ENCODE measurements at regions not wholly inside any gene's neighbourhood (a gene's known extent, or its start where the extent isn't known, plus 50 kb on each side); places are given as distances from the start of the nearest gene placed in this dataset.

DNA sequence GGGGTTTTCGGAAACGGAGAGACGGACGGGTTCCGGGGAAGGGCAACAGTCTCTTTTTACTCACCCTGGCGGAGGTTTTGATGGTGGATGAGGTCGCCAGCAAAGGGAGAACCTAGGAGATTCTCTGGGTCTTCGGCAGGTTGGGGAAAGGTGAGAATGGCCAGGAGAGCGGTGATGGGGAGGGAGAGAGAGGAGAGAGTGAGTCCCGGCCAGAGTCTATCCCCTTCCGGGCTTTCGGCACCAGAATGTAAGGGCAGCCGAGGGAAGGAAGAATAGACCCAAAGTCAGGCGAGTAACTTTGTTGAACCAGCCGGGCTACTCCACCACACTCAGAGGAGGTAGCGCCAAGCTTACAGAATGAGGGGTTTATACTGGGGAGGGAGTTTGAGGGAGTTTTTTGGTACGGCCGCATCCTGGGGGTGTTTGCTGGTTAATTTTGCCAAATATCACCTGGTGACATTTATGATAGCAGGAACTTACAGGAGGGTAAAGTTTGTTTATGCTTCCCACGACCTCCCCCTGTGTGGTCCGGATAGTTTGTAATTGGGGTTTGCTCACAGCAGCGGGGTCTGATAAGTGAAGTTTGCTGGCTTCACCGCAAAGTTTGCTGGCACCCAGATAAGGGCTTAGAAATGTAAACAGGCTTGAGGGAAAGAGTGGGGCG, 141.1 kb upstream of the ETV3 start:
- H3K4me3 ChIP-seq (replicated peaks in 1 of 3; ENCODE audit: low read depth in 2 of 3, low read length in 3 of 3), result no peak overlapping the region
- H4K20me1 ChIP-seq (ENCODE audit: insufficient read depth, low read length), result no peaks in the 10 kb centered on the region
- 29% methylated on average over 14 of the region's 23 CpGs for WGBS (ENCODE audit: insufficient coverage)
- H3K9me3 ChIP-seq (replicated peaks in 1 of 2; ENCODE audit: control insufficient read depth in 1 of 2, insufficient read depth in 1 of 2, low read length in 2 of 2), result no peaks in the 10 kb centered on the region
- Mint-ChIP-seq H3K36me3 (no peaks in the 10 kb centered on the region), H3K27me3 (ENCODE audit: low read depth in 3 of 3) (peaks cover 3 to 19% (median 9%) of the 10 kb centered on the region in 3 donors), H3K4me3 (peak overlapping the region in 1 of 2 donors; percentile 62), H3K27ac (no peak overlapping the region), H3K9me3 (peaks cover 0 to 5% (median 0%) of the 10 kb centered on the region in 7 donors), H3K4me1 (peaks cover 5% of the 10 kb centered on the region)
- H3K4me1 ChIP-seq (ENCODE audit: control insufficient read depth in 1 of 2, insufficient read depth in 2 of 2, low read length in 2 of 2), result no peaks in the 10 kb centered on the region
- no peak overlapping the region for H3K4me2 ChIP-seq (replicated peaks; ENCODE audit: extremely low read depth, low read length, poor library complexity, severe bottlenecking)
- H3K79me2 ChIP-seq (ENCODE audit: insufficient read depth, low read length), result no peaks in the 10 kb centered on the region
- H3K9ac ChIP-seq (ENCODE audit: insufficient read depth, low read length, poor library complexity, severe bottlenecking), result no peak overlapping the region
- intact Hi-C loops (cut with micrococcal nuclease), result no loop called here
- H3K27me3 ChIP-seq (ENCODE audit: control insufficient read depth in 2 of 2, insufficient read depth in 2 of 2, low read length in 2 of 2), result peaks cover 23 to 37% of the 10 kb centered on the region in 2 donors
- no peaks in the 10 kb centered on the region for H3K36me3 ChIP-seq (replicated peaks in 1 of 2; ENCODE audit: control insufficient read depth in 1 of 2, insufficient read depth in 2 of 2, low read length in 2 of 2)
- no peak for DNase-seq
- no peak overlapping the region for H3K27ac ChIP-seq (ENCODE audit: low read depth in 1 of 2, low read length in 2 of 2)
- TF ChIP-seq, protein P1, sequence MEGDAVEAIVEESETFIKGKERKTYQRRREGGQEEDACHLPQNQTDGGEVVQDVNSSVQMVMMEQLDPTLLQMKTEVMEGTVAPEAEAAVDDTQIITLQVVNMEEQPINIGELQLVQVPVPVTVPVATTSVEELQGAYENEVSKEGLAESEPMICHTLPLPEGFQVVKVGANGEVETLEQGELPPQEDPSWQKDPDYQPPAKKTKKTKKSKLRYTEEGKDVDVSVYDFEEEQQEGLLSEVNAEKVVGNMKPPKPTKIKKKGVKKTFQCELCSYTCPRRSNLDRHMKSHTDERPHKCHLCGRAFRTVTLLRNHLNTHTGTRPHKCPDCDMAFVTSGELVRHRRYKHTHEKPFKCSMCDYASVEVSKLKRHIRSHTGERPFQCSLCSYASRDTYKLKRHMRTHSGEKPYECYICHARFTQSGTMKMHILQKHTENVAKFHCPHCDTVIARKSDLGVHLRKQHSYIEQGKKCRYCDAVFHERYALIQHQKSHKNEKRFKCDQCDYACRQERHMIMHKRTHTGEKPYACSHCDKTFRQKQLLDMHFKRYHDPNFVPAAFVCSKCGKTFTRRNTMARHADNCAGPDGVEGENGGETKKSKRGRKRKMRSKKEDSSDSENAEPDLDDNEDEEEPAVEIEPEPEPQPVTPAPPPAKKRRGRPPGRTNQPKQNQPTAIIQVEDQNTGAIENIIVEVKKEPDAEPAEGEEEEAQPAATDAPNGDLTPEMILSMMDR (IDR thresholded peaks at IDR 0.05), result no peak
- no peak overlapping the region for H2AFZ ChIP-seq (ENCODE audit: insufficient read depth, low read depth, low read length, poor library complexity, severe bottlenecking)

DNA sequence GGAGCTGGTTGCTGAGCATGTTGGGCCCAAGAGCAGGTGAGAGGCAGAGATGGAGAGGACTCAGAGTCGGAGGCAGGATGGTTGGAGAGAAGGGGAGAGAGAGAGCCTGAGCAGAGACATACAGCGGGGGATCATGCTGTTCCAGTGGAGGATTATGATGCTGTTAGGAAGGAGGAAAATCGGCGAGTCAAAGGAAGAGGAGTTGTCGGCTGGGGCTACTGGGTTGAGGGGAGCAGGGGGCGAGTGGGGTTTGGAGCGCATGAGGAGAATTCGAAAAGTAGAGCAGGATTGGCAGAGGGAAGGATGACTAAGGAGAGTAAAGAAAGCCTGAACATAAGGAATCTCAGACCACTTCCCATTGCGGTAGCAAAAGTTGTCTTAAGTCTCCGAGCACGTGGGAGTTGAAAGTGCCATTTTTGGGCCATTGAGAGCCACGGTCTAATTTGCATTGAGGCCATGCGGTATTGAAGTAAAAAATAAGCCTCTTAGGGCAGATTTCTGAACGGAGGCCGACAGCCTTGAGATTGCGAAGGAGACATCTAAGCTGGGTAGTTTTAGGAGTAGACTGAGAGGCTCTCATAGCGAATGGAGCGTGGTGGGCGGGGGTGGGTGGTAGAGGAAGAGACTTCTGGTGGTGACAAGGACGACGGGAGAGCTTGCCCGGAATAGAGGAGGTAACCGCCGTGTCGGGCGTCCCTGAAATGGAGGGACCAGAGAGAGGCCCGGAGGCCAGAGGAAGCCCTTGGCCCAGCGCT, 140.4 kb upstream of the ETV3 start:
- TF ChIP-seq, protein P1 (IDR thresholded peaks at IDR 0.05), result no peak
- Histone ChIP-seq H3K9ac (ENCODE audit: insufficient read depth, low read length, poor library complexity, severe bottlenecking) (no peak overlapping the region), H3K79me2 (ENCODE audit: insufficient read depth, low read length) (no peaks in the 10 kb centered on the region), H3K36me3 (replicated peaks in 1 of 2; ENCODE audit: control insufficient read depth in 1 of 2, insufficient read depth in 2 of 2, low read length in 2 of 2) (no peaks in the 10 kb centered on the region), H3K4me3 (replicated peaks in 1 of 3; ENCODE audit: low read depth in 2 of 3, low read length in 3 of 3) (no peak overlapping the region), H4K20me1 (ENCODE audit: insufficient read depth, low read length) (no peaks in the 10 kb centered on the region), H3K4me2 (replicated peaks; ENCODE audit: extremely low read depth, low read length, poor library complexity, severe bottlenecking) (no peak overlapping the region), H3K4me1 (ENCODE audit: control insufficient read depth in 1 of 2, insufficient read depth in 2 of 2, low read length in 2 of 2) (no peaks in the 10 kb centered on the region), H3K27ac (ENCODE audit: low read depth in 1 of 2, low read length in 2 of 2) (no peak overlapping the region), H2AFZ (ENCODE audit: insufficient read depth, low read depth, low read length, poor library complexity, severe bottlenecking) (no peak overlapping the region), H3K9me3 (replicated peaks in 1 of 2; ENCODE audit: control insufficient read depth in 1 of 2, insufficient read depth in 1 of 2, low read length in 2 of 2) (no peaks in the 10 kb centered on the region), H3K27me3 (ENCODE audit: control insufficient read depth in 2 of 2, insufficient read depth in 2 of 2, low read length in 2 of 2) (peaks cover 21 to 36% of the 10 kb centered on the region in 2 donors)
- peaks cover 5% of the 10 kb centered on the region for H3K4me1 Mint-ChIP-seq
- H3K27ac Mint-ChIP-seq, result no peak overlapping the region
- peaks cover 0 to 5% (median 0%) of the 10 kb centered on the region in 7 donors for H3K9me3 Mint-ChIP-seq
- 62% methylated on average over 26 of the region's 28 CpGs for WGBS (ENCODE audit: insufficient coverage)
- peaks cover 3 to 17% (median 9%) of the 10 kb centered on the region in 3 donors for H3K27me3 Mint-ChIP-seq (ENCODE audit: low read depth in 3 of 3)
- DNase-seq, result no peak
- intact Hi-C loops (cut with micrococcal nuclease), result no loop called here
- no peaks in the 10 kb centered on the region for H3K36me3 Mint-ChIP-seq
- H3K4me3 Mint-ChIP-seq, result no peak overlapping the region

All from CD14-positive monocyte (primary cell).